ENCODE measurements at regions not wholly inside any gene's neighbourhood (a gene's known extent, or its start where the extent isn't known, plus 50 kb on each side); places are given as distances from the start of the nearest gene placed in this dataset.

DNA sequence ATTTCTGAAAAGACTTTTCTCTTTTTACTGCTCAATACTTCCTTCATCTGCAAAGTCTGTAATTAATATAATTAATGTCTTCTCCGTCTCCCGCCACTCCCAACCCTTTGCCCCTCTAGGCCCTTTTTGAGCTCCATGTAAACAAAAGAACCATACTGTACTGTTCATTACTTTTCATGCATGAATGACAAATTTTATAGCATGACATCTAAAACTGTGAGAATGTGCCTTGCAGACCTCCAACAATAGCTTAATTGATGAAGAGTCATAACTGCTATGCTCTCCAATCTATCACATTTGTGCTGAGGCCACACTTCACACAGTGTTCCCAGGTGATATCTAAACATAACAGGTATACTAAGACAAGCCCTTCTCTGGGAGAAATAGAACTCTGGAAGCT, 1122.7 kb upstream of the ATXN7L3B start:
- H3K4me1 ChIP-seq: no peaks in the 10 kb centered on the region
- H3K9me3 ChIP-seq: peaks cover 0 to 9% (median 6%) of the 10 kb centered on the region in 3 donors
- H3K4me3 ChIP-seq: no peak overlapping the region
- H3K27me3 ChIP-seq: no peaks in the 10 kb centered on the region
- TF ChIP-seq, protein P1, sequence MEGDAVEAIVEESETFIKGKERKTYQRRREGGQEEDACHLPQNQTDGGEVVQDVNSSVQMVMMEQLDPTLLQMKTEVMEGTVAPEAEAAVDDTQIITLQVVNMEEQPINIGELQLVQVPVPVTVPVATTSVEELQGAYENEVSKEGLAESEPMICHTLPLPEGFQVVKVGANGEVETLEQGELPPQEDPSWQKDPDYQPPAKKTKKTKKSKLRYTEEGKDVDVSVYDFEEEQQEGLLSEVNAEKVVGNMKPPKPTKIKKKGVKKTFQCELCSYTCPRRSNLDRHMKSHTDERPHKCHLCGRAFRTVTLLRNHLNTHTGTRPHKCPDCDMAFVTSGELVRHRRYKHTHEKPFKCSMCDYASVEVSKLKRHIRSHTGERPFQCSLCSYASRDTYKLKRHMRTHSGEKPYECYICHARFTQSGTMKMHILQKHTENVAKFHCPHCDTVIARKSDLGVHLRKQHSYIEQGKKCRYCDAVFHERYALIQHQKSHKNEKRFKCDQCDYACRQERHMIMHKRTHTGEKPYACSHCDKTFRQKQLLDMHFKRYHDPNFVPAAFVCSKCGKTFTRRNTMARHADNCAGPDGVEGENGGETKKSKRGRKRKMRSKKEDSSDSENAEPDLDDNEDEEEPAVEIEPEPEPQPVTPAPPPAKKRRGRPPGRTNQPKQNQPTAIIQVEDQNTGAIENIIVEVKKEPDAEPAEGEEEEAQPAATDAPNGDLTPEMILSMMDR (IDR thresholded peaks at IDR 0.05): no peak
- H3K36me3 ChIP-seq: no peaks in the 10 kb centered on the region
- intact Hi-C loops (cut with DNase I; ENCODE audit: low total_unique reads): no loop called here
- H3K27ac ChIP-seq: no peak overlapping the region
- DNase-seq: no peak

- Histone ChIP-seq H3K9me3 (peaks cover 0 to 6% (median 4%) of the 10 kb centered on the region in 3 donors), H3K27ac (no peak overlapping the region), H3K4me3 (no peak overlapping the region), H3K36me3 (no peaks in the 10 kb centered on the region), H3K27me3 (no peaks in the 10 kb centered on the region), H3K4me1 (no peaks in the 10 kb centered on the region)
- TF ChIP-seq, protein P1 (IDR thresholded peaks at IDR 0.05): no peak
- intact Hi-C loops (cut with DNase I; ENCODE audit: low total_unique reads): no loop called here
- no peak for DNase-seq
These were observed 1119.1 kb upstream of the ATXN7L3B start for GRCh38 chr12:73418541-73418940.

DNA sequence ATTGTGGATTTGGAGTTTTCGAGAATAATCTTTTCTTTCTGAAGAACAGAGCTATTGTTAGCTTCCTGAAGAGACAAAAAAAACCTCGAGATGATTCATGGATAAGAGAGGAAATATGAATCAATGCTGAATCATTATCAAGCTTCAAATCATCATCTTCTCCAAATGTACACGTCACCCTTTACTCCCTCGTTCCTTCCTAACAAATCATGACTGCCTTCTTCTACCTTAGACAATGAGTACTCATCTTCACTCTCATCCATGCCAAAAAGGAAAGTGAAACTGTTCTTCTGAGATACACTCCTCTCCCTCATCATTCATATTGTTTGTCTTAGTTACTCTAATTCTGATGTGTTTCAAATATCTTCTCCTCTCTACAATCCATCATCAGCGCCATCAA, 1115.8 kb upstream of the ATXN7L3B start:
- Histone ChIP-seq H3K4me1 (no peaks in the 10 kb centered on the region), H3K9me3 (peaks cover 0 to 5% (median 0%) of the 10 kb centered on the region in 3 donors), H3K27me3 (no peaks in the 10 kb centered on the region), H3K27ac (no peak overlapping the region), H3K36me3 (no peaks in the 10 kb centered on the region), H3K4me3 (no peak overlapping the region)
- intact Hi-C loops (cut with DNase I; ENCODE audit: low total_unique reads): no loop called here
- TF ChIP-seq, protein P1 (IDR thresholded peaks at IDR 0.05): no peak
- DNase-seq: no peak

GRCh38 chr12:73424484-73424883, 1113.2 kb upstream of the ATXN7L3B start:
- no peak overlapping the region for H3K27ac ChIP-seq
- TF ChIP-seq, protein P1 (IDR thresholded peaks at IDR 0.05): no peak
- peaks cover 0 to 5% (median 0%) of the 10 kb centered on the region in 3 donors for H3K9me3 ChIP-seq
- DNase-seq: no peak
- H3K4me1 ChIP-seq: no peaks in the 10 kb centered on the region
- H3K36me3 ChIP-seq: no peaks in the 10 kb centered on the region
- H3K27me3 ChIP-seq: no peaks in the 10 kb centered on the region
- intact Hi-C loops (cut with DNase I; ENCODE audit: low total_unique reads): no loop called here
- H3K4me3 ChIP-seq: no peak overlapping the region

DNA sequence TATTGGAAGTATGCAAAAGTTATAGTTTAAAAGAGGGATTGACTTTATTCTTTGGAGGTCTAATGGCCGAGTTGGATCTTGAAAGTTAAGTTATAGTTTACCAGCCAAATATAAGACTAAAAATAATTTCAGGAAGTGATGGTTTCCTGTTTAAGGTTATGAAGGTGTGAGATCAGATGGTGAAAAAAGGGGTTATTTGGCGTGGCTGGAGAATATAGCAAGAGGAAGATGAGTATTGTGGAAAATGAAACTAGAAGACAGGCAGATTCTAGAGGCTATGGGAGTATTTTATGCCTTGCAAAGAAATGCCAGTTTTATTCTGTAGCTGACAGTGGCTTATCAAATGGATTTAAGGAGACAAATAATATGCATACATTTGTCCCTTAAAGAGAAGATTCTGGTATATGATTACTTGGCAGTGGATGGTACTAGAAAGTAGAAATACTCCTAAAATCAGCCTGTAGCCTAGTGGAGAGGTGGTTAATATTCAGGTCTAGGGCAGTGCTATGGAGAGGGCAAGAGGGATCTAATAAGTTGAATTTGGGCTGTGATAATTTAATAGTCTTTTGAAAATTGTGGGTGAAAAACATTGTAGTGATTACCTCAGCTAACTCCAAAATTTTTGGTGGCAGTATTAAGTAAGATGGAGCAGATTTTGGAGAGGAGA, 1091.8 kb upstream of the ATXN7L3B start:
- DNase-seq: no peak
- intact Hi-C loops (cut with DNase I; ENCODE audit: low total_unique reads): no loop called here

More for the DNA sequence above, 1091.8 kb upstream of the ATXN7L3B start:
- Histone ChIP-seq H3K27me3 (no peaks in the 10 kb centered on the region), H3K27ac (no peak overlapping the region), H3K4me3 (no peak overlapping the region), H3K9me3 (no peaks in the 10 kb centered on the region), H3K4me1 (no peaks in the 10 kb centered on the region), H3K36me3 (no peaks in the 10 kb centered on the region)
- TF ChIP-seq, protein P1 (IDR thresholded peaks at IDR 0.05): no peak
